ENCODE measurements at regions not wholly inside any gene's neighbourhood (a gene's known extent, or its start where the extent isn't known, plus 50 kb on each side); places are given as distances from the start of the nearest gene placed in this dataset.

- TF ChIP-seq, protein P1, sequence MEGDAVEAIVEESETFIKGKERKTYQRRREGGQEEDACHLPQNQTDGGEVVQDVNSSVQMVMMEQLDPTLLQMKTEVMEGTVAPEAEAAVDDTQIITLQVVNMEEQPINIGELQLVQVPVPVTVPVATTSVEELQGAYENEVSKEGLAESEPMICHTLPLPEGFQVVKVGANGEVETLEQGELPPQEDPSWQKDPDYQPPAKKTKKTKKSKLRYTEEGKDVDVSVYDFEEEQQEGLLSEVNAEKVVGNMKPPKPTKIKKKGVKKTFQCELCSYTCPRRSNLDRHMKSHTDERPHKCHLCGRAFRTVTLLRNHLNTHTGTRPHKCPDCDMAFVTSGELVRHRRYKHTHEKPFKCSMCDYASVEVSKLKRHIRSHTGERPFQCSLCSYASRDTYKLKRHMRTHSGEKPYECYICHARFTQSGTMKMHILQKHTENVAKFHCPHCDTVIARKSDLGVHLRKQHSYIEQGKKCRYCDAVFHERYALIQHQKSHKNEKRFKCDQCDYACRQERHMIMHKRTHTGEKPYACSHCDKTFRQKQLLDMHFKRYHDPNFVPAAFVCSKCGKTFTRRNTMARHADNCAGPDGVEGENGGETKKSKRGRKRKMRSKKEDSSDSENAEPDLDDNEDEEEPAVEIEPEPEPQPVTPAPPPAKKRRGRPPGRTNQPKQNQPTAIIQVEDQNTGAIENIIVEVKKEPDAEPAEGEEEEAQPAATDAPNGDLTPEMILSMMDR (IDR thresholded peaks at IDR 0.05), result no peak
- TF ChIP-seq POLR2A (IDR thresholded peaks at IDR 0.05), result no peak
Measured at GRCh38 chrX:148134578-148134977, 153.4 kb downstream of the FMR1NB start.

Data from Peyer's patch (tissue), 4 donors.